ENCODE measurements at regions not wholly inside any gene's neighbourhood (a gene's known extent, or its start where the extent isn't known, plus 50 kb on each side); places are given as distances from the start of the nearest gene placed in this dataset.
"Not testable (repeated sequence)": the region's sequence is repeated elsewhere in the genome, so short reads cannot be mapped to it uniquely, and the experiment has no call there.

GRCh38 chr10:7026818-7027217 lies 384.0 kb downstream of the SFMBT2 start:
- no peak for DNase-seq

GRCh38 chr10:7025296-7025695 lies 385.5 kb downstream of the SFMBT2 start:
- DNase-seq: no peak

- DNase-seq: no peak
These were observed 395.4 kb downstream of the SFMBT2 start for GRCh38 chr10:7015457-7015856.

GRCh38 chr10:7014721-7015120 lies 396.1 kb downstream of the SFMBT2 start:
- no peak for DNase-seq

- DNase-seq: no peak
These were observed 398.8 kb downstream of the SFMBT2 start for GRCh38 chr10:7011994-7012393.

GRCh38 chr10:7008645-7009044 lies 402.2 kb downstream of the SFMBT2 start:
- no peak for DNase-seq

GRCh38 chr10:7007600-7008190 lies 403.1 kb downstream of the SFMBT2 start:
- no peak for DNase-seq

- no peak for DNase-seq
These were observed 404.3 kb downstream of the SFMBT2 start for GRCh38 chr10:7006566-7006965.

GRCh38 chr10:7003831-7004395 lies 406.9 kb downstream of the SFMBT2 start:
- no peak for DNase-seq

GRCh38 chr10:7000061-7000460 lies 410.8 kb downstream of the SFMBT2 start:
- DNase-seq: no peak

- no peak for DNase-seq
These were observed 411.5 kb downstream of the SFMBT2 start for GRCh38 chr10:6999232-6999925.

GRCh38 chr10:6997509-6997908 lies 413.3 kb downstream of the SFMBT2 start:
- DNase-seq: no peak

- no peak for DNase-seq
These were observed 414.4 kb downstream of the SFMBT2 start for GRCh38 chr10:6996431-6996830.

- DNase-seq: no peak
These were observed 415.0 kb downstream of the SFMBT2 start for GRCh38 chr10:6995831-6996230.

- DNase-seq: no peak
These were observed 415.3 kb upstream of the PRKCQ start for GRCh38 chr10:6995341-6995740.

- DNase-seq: no peak
These were observed 410.8 kb upstream of the PRKCQ start for GRCh38 chr10:6990891-6991290.

GRCh38 chr10:6988654-6989053 lies 408.6 kb upstream of the PRKCQ start:
- no peak for DNase-seq

GRCh38 chr10:6987536-6987945 lies 407.5 kb upstream of the PRKCQ start:
- no peak for DNase-seq

GRCh38 chr10:6986927-6987326 lies 406.9 kb upstream of the PRKCQ start:
- DNase-seq: no peak

GRCh38 chr10:6985644-6986043 lies 405.6 kb upstream of the PRKCQ start:
- DNase-seq: no peak

- DNase-seq: no peak
These were observed 404.9 kb upstream of the PRKCQ start for GRCh38 chr10:6984971-6985370.

- DNase-seq: not testable (repeated sequence)
These were observed 403.9 kb upstream of the PRKCQ start for GRCh38 chr10:6984016-6984415.

GRCh38 chr10:6980353-6980752 lies 400.3 kb upstream of the PRKCQ start:
- DNase-seq: no peak

- no peak for DNase-seq
These were observed 399.3 kb upstream of the PRKCQ start for GRCh38 chr10:6979371-6979770.

- no peak for DNase-seq
These were observed 398.1 kb upstream of the PRKCQ start for GRCh38 chr10:6978187-6978627.
